ENCODE measurements at regions not wholly inside any gene's neighbourhood (a gene's known extent, or its start where the extent isn't known, plus 50 kb on each side); places are given as distances from the start of the nearest gene placed in this dataset.

DNA sequence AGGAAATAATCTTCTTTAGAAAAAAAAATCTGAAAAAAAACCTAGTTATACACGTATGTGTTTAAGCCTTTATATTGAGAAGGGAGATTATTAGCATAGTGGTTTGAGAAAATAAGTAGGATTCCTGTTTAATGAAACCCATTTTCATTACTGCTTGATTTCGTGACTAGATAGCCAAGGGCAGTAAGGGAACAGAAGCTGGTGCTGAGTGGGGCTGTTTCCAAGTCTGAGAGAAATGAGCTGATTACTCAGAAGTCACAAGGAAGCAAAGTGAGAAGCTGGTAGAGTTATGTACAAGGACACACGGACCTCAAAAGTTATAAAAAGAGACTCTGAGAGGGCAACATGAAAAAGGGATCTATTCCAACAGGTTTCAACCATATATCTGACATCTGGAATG is 256.5 kb downstream of the TTLL7 start:
- TF ChIP-seq POLR2A (IDR thresholded peaks at IDR 0.05; ENCODE audit: low read depth, low read length): no peak
- TF ChIP-seq TAF1 (IDR thresholded peaks at IDR 0.05; ENCODE audit: borderline replicate concordance, low read depth, low read length): no peak
- no peak for TF ChIP-seq POLR2AphosphoS5 (IDR thresholded peaks at IDR 0.05; ENCODE audit: low read depth, low read length)
